ENCODE measurements at regions not wholly inside any gene's neighbourhood (a gene's known extent, or its start where the extent isn't known, plus 50 kb on each side); places are given as distances from the start of the nearest gene placed in this dataset.

- Histone ChIP-seq H3K4me3 (ENCODE audit: insufficient read depth, low read depth, low read length, poor library complexity, severe bottlenecking) (no peak overlapping the region), H3K9me3 (ENCODE audit: control insufficient read depth, low read length) (no peaks in the 10 kb centered on the region), H3K27ac (ENCODE audit: insufficient read depth, low read length, poor library complexity, severe bottlenecking) (no peak overlapping the region), H3K27me3 (replicated peaks; ENCODE audit: control insufficient read depth, insufficient read depth, low read length, poor library complexity, severe bottlenecking) (no peaks in the 10 kb centered on the region), H3K36me3 (ENCODE audit: control insufficient read depth, insufficient read depth, low read length) (no peaks in the 10 kb centered on the region), H3K4me1 (ENCODE audit: control insufficient read depth, insufficient read depth, low read length, poor library complexity, severe bottlenecking) (peaks cover 19% of the 10 kb centered on the region)
- DNase-seq, result no peak
Measured at GRCh38 chr2:36238106-36238505, 117.5 kb upstream of the CRIM1 start.

GRCh38 chr2:36235882-36236281 is 119.7 kb upstream of the CRIM1 start:
- Histone ChIP-seq H3K27me3 (replicated peaks; ENCODE audit: control insufficient read depth, insufficient read depth, low read length, poor library complexity, severe bottlenecking) (no peaks in the 10 kb centered on the region), H3K9me3 (ENCODE audit: control insufficient read depth, low read length) (no peaks in the 10 kb centered on the region), H3K36me3 (ENCODE audit: control insufficient read depth, insufficient read depth, low read length) (no peaks in the 10 kb centered on the region), H3K4me3 (ENCODE audit: insufficient read depth, low read depth, low read length, poor library complexity, severe bottlenecking) (no peak overlapping the region), H3K4me1 (ENCODE audit: control insufficient read depth, insufficient read depth, low read length, poor library complexity, severe bottlenecking) (peaks cover 12% of the 10 kb centered on the region), H3K27ac (ENCODE audit: insufficient read depth, low read length, poor library complexity, severe bottlenecking) (no peak overlapping the region)
- DNase-seq, result no peak

- DNase-seq, result no peak
- Histone ChIP-seq H3K27me3 (replicated peaks; ENCODE audit: control insufficient read depth, insufficient read depth, low read length, poor library complexity, severe bottlenecking) (no peaks in the 10 kb centered on the region), H3K4me3 (ENCODE audit: insufficient read depth, low read depth, low read length, poor library complexity, severe bottlenecking) (no peak overlapping the region), H3K4me1 (ENCODE audit: control insufficient read depth, insufficient read depth, low read length, poor library complexity, severe bottlenecking) (peaks cover 12% of the 10 kb centered on the region), H3K9me3 (ENCODE audit: control insufficient read depth, low read length) (no peaks in the 10 kb centered on the region), H3K36me3 (ENCODE audit: control insufficient read depth, insufficient read depth, low read length) (no peaks in the 10 kb centered on the region), H3K27ac (ENCODE audit: insufficient read depth, low read length, poor library complexity, severe bottlenecking) (no peak overlapping the region)
Measured at GRCh38 chr2:36235426-36235825, 120.2 kb upstream of the CRIM1 start.

GRCh38 chr2:36223259-36223658 is 132.3 kb upstream of the CRIM1 start:
- DNase-seq, result no peak
- Histone ChIP-seq H3K27ac (ENCODE audit: insufficient read depth, low read length, poor library complexity, severe bottlenecking) (no peak overlapping the region), H3K4me3 (ENCODE audit: insufficient read depth, low read depth, low read length, poor library complexity, severe bottlenecking) (no peak overlapping the region), H3K27me3 (replicated peaks; ENCODE audit: control insufficient read depth, insufficient read depth, low read length, poor library complexity, severe bottlenecking) (no peaks in the 10 kb centered on the region), H3K36me3 (ENCODE audit: control insufficient read depth, insufficient read depth, low read length) (no peaks in the 10 kb centered on the region), H3K9me3 (ENCODE audit: control insufficient read depth, low read length) (no peaks in the 10 kb centered on the region), H3K4me1 (ENCODE audit: control insufficient read depth, insufficient read depth, low read length, poor library complexity, severe bottlenecking) (no peaks in the 10 kb centered on the region)

GRCh38 chr2:36222485-36222884 is 133.1 kb upstream of the CRIM1 start:
- Histone ChIP-seq H3K27ac (ENCODE audit: insufficient read depth, low read length, poor library complexity, severe bottlenecking) (no peak overlapping the region), H3K27me3 (replicated peaks; ENCODE audit: control insufficient read depth, insufficient read depth, low read length, poor library complexity, severe bottlenecking) (no peaks in the 10 kb centered on the region), H3K4me3 (ENCODE audit: insufficient read depth, low read depth, low read length, poor library complexity, severe bottlenecking) (no peak overlapping the region), H3K4me1 (ENCODE audit: control insufficient read depth, insufficient read depth, low read length, poor library complexity, severe bottlenecking) (no peaks in the 10 kb centered on the region), H3K36me3 (ENCODE audit: control insufficient read depth, insufficient read depth, low read length) (no peaks in the 10 kb centered on the region), H3K9me3 (ENCODE audit: control insufficient read depth, low read length) (no peaks in the 10 kb centered on the region)
- DNase-seq, result no peak

GRCh38 chr2:36214691-36215090 is 140.9 kb upstream of the CRIM1 start:
- DNase-seq, result no peak
- no peaks in the 10 kb centered on the region for H3K4me1 ChIP-seq (ENCODE audit: control insufficient read depth, insufficient read depth, low read length, poor library complexity, severe bottlenecking)
- H3K27me3 ChIP-seq (replicated peaks; ENCODE audit: control insufficient read depth, insufficient read depth, low read length, poor library complexity, severe bottlenecking), result no peaks in the 10 kb centered on the region

GRCh38 chr2:36203366-36203765 is 152.2 kb upstream of the CRIM1 start:
- no peak overlapping the region for H3K4me3 ChIP-seq (ENCODE audit: insufficient read depth, low read depth, low read length, poor library complexity, severe bottlenecking)
- no peaks in the 10 kb centered on the region for H3K27me3 ChIP-seq (replicated peaks; ENCODE audit: control insufficient read depth, insufficient read depth, low read length, poor library complexity, severe bottlenecking)
- no peaks in the 10 kb centered on the region for H3K36me3 ChIP-seq (ENCODE audit: control insufficient read depth, insufficient read depth, low read length)
- H3K9me3 ChIP-seq (ENCODE audit: control insufficient read depth, low read length), result no peaks in the 10 kb centered on the region
- H3K27ac ChIP-seq (ENCODE audit: insufficient read depth, low read length, poor library complexity, severe bottlenecking), result no peak overlapping the region
- no peak for DNase-seq
- H3K4me1 ChIP-seq (ENCODE audit: control insufficient read depth, insufficient read depth, low read length, poor library complexity, severe bottlenecking), result no peaks in the 10 kb centered on the region

More at GRCh38 chr2:36214691-36215090, 140.9 kb upstream of the CRIM1 start:
- Histone ChIP-seq H3K4me3 (ENCODE audit: insufficient read depth, low read depth, low read length, poor library complexity, severe bottlenecking) (no peak overlapping the region), H3K36me3 (ENCODE audit: control insufficient read depth, insufficient read depth, low read length) (no peaks in the 10 kb centered on the region), H3K27ac (ENCODE audit: insufficient read depth, low read length, poor library complexity, severe bottlenecking) (no peak overlapping the region), H3K9me3 (ENCODE audit: control insufficient read depth, low read length) (no peaks in the 10 kb centered on the region)

- no peak overlapping the region for H3K27ac ChIP-seq (ENCODE audit: insufficient read depth, low read length, poor library complexity, severe bottlenecking)
- no peaks in the 10 kb centered on the region for H3K4me1 ChIP-seq (ENCODE audit: control insufficient read depth, insufficient read depth, low read length, poor library complexity, severe bottlenecking)
- DNase-seq, result no peak
- no peak overlapping the region for H3K4me3 ChIP-seq (ENCODE audit: insufficient read depth, low read depth, low read length, poor library complexity, severe bottlenecking)
- no peaks in the 10 kb centered on the region for H3K27me3 ChIP-seq (replicated peaks; ENCODE audit: control insufficient read depth, insufficient read depth, low read length, poor library complexity, severe bottlenecking)
- no peaks in the 10 kb centered on the region for H3K36me3 ChIP-seq (ENCODE audit: control insufficient read depth, insufficient read depth, low read length)
- no peaks in the 10 kb centered on the region for H3K9me3 ChIP-seq (ENCODE audit: control insufficient read depth, low read length)
Measured at GRCh38 chr2:36197181-36197971, 158.2 kb upstream of the CRIM1 start.

GRCh38 chr2:36193680-36194079 is 161.9 kb upstream of the CRIM1 start:
- no peak overlapping the region for H3K27ac ChIP-seq (ENCODE audit: insufficient read depth, low read length, poor library complexity, severe bottlenecking)
- DNase-seq, result no peak
- no peak overlapping the region for H3K4me3 ChIP-seq (ENCODE audit: insufficient read depth, low read depth, low read length, poor library complexity, severe bottlenecking)
- no peaks in the 10 kb centered on the region for H3K27me3 ChIP-seq (replicated peaks; ENCODE audit: control insufficient read depth, insufficient read depth, low read length, poor library complexity, severe bottlenecking)
- H3K36me3 ChIP-seq (ENCODE audit: control insufficient read depth, insufficient read depth, low read length), result no peaks in the 10 kb centered on the region
- H3K9me3 ChIP-seq (ENCODE audit: control insufficient read depth, low read length), result no peaks in the 10 kb centered on the region
- no peaks in the 10 kb centered on the region for H3K4me1 ChIP-seq (ENCODE audit: control insufficient read depth, insufficient read depth, low read length, poor library complexity, severe bottlenecking)

- no peaks in the 10 kb centered on the region for H3K9me3 ChIP-seq (ENCODE audit: control insufficient read depth, low read length)
- H3K27ac ChIP-seq (ENCODE audit: insufficient read depth, low read length, poor library complexity, severe bottlenecking), result no peak overlapping the region
- H3K36me3 ChIP-seq (ENCODE audit: control insufficient read depth, insufficient read depth, low read length), result no peaks in the 10 kb centered on the region
- no peaks in the 10 kb centered on the region for H3K27me3 ChIP-seq (replicated peaks; ENCODE audit: control insufficient read depth, insufficient read depth, low read length, poor library complexity, severe bottlenecking)
- DNase-seq, result no peak
- no peak overlapping the region for H3K4me3 ChIP-seq (ENCODE audit: insufficient read depth, low read depth, low read length, poor library complexity, severe bottlenecking)
- no peaks in the 10 kb centered on the region for H3K4me1 ChIP-seq (ENCODE audit: control insufficient read depth, insufficient read depth, low read length, poor library complexity, severe bottlenecking)
Measured at GRCh38 chr2:36192983-36193382, 162.6 kb upstream of the CRIM1 start.
